ENCODE measurements at regions not wholly inside any gene's neighbourhood (a gene's known extent, or its start where the extent isn't known, plus 50 kb on each side); places are given as distances from the start of the nearest gene placed in this dataset.

DNA sequence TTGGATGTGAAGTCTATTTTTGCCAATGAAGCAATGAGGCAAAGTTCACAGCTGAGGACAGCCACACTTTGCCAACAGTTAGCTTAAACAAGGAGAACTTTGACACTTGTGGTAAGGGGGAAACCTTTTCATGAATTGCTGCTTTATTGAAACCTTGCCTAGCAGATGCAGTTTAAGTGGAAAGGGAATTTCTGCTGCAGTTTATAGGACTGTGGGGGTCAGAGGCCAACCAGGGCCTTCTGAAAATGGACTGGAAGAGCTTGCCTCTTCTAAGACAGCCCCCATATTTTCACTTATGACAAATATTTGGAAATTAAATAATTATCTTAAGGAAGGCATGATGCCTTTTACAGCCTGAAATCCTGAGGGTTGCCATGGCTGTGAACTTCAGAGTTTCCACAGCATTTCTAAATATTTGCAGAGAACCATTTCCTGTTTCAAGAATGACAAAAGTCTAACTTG, 550.3 kb downstream of the RAB28 start:
- Histone ChIP-seq H3K4me1 (no peaks in the 10 kb centered on the region), H3K9me3 (peaks cover 0 to 5% (median 0%) of the 10 kb centered on the region in 4 donors), H3K4me3 (no peak overlapping the region), H3K27ac (no peak overlapping the region), H3K36me3 (no peaks in the 10 kb centered on the region), H3K27me3 (no peaks in the 10 kb centered on the region)
- DNase-seq: no peak
- TF ChIP-seq POLR2A (IDR thresholded peaks at IDR 0.05): no peak
- TF ChIP-seq CTCF (IDR thresholded peaks at IDR 0.05): no peak
- TF ChIP-seq EP300 (IDR thresholded peaks at IDR 0.05): no peak
- no peak for TF ChIP-seq POLR2AphosphoS5 (IDR thresholded peaks at IDR 0.05)
- intact Hi-C loops (cut with DNase I): no loop called here

- Histone ChIP-seq H3K27ac (no peak overlapping the region), H3K27me3 (no peaks in the 10 kb centered on the region), H3K9me3 (peaks cover 0 to 5% (median 0%) of the 10 kb centered on the region in 4 donors), H3K4me1 (no peaks in the 10 kb centered on the region), H3K4me3 (no peak overlapping the region), H3K36me3 (no peaks in the 10 kb centered on the region)
- WGBS, 2 donors: 72 to 82% methylated on average over 4 of the region's 4 CpGs
- intact Hi-C loops (cut with DNase I): no loop called here
- TF ChIP-seq POLR2A (IDR thresholded peaks at IDR 0.05) (no peak), POLR2AphosphoS5 (IDR thresholded peaks at IDR 0.05) (no peak), EP300 (IDR thresholded peaks at IDR 0.05) (no peak), CTCF (IDR thresholded peaks at IDR 0.05) (no peak)
- DNase-seq: no peak
Measured at GRCh38 chr4:12932203-12932788, 551.8 kb downstream of the RAB28 start.

DNA sequence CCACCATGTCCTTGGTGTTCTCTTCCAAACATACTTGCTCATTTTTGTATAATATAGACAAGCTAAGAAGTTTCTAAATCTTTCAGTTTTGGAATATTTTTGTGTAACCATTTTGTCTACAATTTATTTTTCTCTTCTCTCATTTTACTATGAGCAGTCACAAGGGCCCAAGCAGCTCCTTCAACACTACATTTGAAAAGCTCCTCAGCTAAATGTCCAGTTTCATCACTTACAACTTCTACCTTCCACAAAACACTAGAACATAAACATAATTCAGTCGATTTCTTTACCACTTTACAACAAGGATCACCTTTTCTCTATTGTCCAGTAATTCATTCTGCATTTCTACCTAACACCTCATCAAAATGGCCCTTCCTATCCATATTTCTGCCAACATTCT, 554.4 kb downstream of the RAB28 start:
- Histone ChIP-seq H3K4me1 (no peaks in the 10 kb centered on the region), H3K27ac (no peak overlapping the region), H3K9me3 (peaks cover 0 to 5% (median 0%) of the 10 kb centered on the region in 4 donors), H3K4me3 (no peak overlapping the region), H3K36me3 (no peaks in the 10 kb centered on the region), H3K27me3 (no peaks in the 10 kb centered on the region)
- WGBS, 2 donors: 51 to 73% methylated on average over 1 of the region's 1 CpG
- TF ChIP-seq CTCF (IDR thresholded peaks at IDR 0.05) (no peak), POLR2AphosphoS5 (IDR thresholded peaks at IDR 0.05) (no peak), EP300 (IDR thresholded peaks at IDR 0.05) (no peak)
- no peak for DNase-seq
- intact Hi-C loops (cut with DNase I): no loop called here

- no peak for DNase-seq
- TF ChIP-seq POLR2AphosphoS5 (IDR thresholded peaks at IDR 0.05): no peak
- TF ChIP-seq CTCF (IDR thresholded peaks at IDR 0.05): no peak
- TF ChIP-seq EP300 (IDR thresholded peaks at IDR 0.05): no peak
- TF ChIP-seq POLR2A (IDR thresholded peaks at IDR 0.05): no peak
- Histone ChIP-seq H3K9me3 (peaks cover 0 to 5% (median 0%) of the 10 kb centered on the region in 4 donors), H3K27me3 (no peaks in the 10 kb centered on the region), H3K27ac (no peak overlapping the region), H3K4me1 (no peaks in the 10 kb centered on the region), H3K4me3 (no peak overlapping the region), H3K36me3 (no peaks in the 10 kb centered on the region)
- intact Hi-C loops (cut with DNase I): no loop called here
Measured at GRCh38 chr4:12928751-12929150, 555.4 kb downstream of the RAB28 start.

Data from sigmoid colon (tissue), 6 donors.